SK-N-MC (cell line): ENCODE measurements at regions not wholly inside any gene's neighbourhood (a gene's known extent, or its start where the extent isn't known, plus 50 kb on each side); places are given as distances from the start of the nearest gene placed in this dataset.

Experiments used
- FOXP2 ChIP-seq: optimal IDR thresholded peaks from 2 replicates; pipeline ENCODE3; 2011; ENCODE audit warnings: mild to moderate bottlenecking, moderate library complexity; ENCODE audit not compliant: insufficient read depth; ENCODE audit errors: extremely low read length, control extremely low read depth
- POLR2AphosphoS5 ChIP-seq: IDR thresholded peaks from 2 replicates; pipeline ENCODE4 v1.6.1; 2012; ENCODE audit warnings: mild to moderate bottlenecking, low read depth, low read length, borderline replicate concordance

GRCh38 chr10:61342858-61343572, 110.2 kb downstream of the TMEM26 start:
- TF ChIP-seq POLR2AphosphoS5 = no peak
- no peak for TF ChIP-seq FOXP2
